ENCODE measurements at regions not wholly inside any gene's neighbourhood (a gene's known extent, or its start where the extent isn't known, plus 50 kb on each side); places are given as distances from the start of the nearest gene placed in this dataset.
"Not testable (repeated sequence)": the region's sequence is repeated elsewhere in the genome, so short reads cannot be mapped to it uniquely, and the experiment has no call there.

DNA sequence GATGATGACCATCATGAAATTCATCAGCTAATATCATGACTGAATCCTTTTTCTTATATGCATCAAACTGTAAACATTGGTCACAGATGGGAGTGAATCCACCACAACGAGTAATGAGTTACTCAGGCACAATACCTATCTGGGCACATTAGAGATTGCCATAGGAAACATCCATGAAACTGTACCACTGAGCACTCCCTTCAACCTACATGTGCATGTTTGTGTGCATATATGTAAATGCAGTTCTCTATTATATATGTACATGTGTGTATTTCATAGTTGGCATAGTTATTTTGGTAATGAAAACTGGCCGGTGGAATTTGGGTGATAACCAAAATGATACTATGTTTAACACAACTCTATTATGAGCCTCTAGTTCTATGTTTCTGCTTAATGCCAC, 387.3 kb upstream of the ARRDC3 start:
- Histone ChIP-seq H3K9me3 (no peaks in the 10 kb centered on the region), H3K27me3 (no peaks in the 10 kb centered on the region), H3K27ac (no peak overlapping the region), H3K4me1 (ENCODE audit: insufficient read depth) (no peaks in the 10 kb centered on the region), H3K4me3 (no peak overlapping the region), H3K36me3 (no peaks in the 10 kb centered on the region)
- no peak for TF ChIP-seq CTCF (IDR thresholded peaks at IDR 0.05)
- no peak for TF ChIP-seq EP300 (IDR thresholded peaks at IDR 0.05)
- no peak for TF ChIP-seq POLR2A (IDR thresholded peaks at IDR 0.05)
- 84 to 90% (median 85%) methylated on average over 2 of the region's 2 CpGs for WGBS, 3 donors
- intact Hi-C loops (cut with DNase I): no loop called here
- no peak for DNase-seq

- intact Hi-C loops (cut with DNase I); DNase-seq; H3K4me1 ChIP-seq (ENCODE audit: insufficient read depth); H3K36me3 ChIP-seq; H3K4me3 ChIP-seq; H3K27me3 ChIP-seq; H3K27ac ChIP-seq; H3K9me3 ChIP-seq: not testable (repeated sequence)
- WGBS, 3 donors: 87 to 95% (median 91%) methylated on average over 4 of the region's 4 CpGs
Measured at GRCh38 chr5:91757383-91757782, 374.3 kb upstream of the ARRDC3 start.

GRCh38 chr5:91754990-91755389, 371.9 kb upstream of the ARRDC3 start:
- H3K36me3 ChIP-seq: no peaks in the 10 kb centered on the region
- no peak overlapping the region for H3K4me3 ChIP-seq
- no peaks in the 10 kb centered on the region for H3K9me3 ChIP-seq
- no peaks in the 10 kb centered on the region for H3K27me3 ChIP-seq
- no peaks in the 10 kb centered on the region for H3K4me1 ChIP-seq (ENCODE audit: insufficient read depth)
- H3K27ac ChIP-seq: no peak overlapping the region
- no peak for DNase-seq
- WGBS, 3 donors: 46 to 70% (median 56%) methylated on average over 1 of the region's 1 CpG
- TF ChIP-seq CTCF (IDR thresholded peaks at IDR 0.05) (no peak), POLR2A (IDR thresholded peaks at IDR 0.05) (no peak), EP300 (IDR thresholded peaks at IDR 0.05) (no peak)
- intact Hi-C loops (cut with DNase I): no loop called here

DNA sequence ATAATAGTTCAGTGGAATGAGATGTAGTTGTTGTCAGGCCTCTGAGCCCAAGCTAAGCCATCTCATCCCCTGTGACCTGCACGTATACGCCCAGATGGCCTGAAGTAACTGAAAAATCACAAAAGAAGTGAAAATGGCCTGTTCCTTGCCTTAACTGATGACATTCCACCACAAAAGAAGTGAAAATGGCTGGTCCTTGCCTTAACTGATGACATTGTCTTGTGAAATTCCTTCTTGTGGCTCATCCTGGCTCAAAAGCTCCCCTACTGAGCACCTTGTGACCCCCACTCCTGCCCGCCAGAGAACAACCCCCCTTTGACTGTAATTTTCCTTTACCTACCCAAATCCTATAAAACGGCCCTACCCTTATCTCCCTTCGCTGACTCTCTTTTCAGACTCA, 361.4 kb upstream of the ARRDC3 start:
- H3K27me3 ChIP-seq; intact Hi-C loops (cut with DNase I); H3K9me3 ChIP-seq; H3K36me3 ChIP-seq; H3K4me1 ChIP-seq (ENCODE audit: insufficient read depth); H3K27ac ChIP-seq; H3K4me3 ChIP-seq; DNase-seq: not testable (repeated sequence)
- 80 to 88% (median 87%) methylated on average over 5 of the region's 5 CpGs for WGBS, 3 donors

GRCh38 chr5:91742550-91742949, 359.4 kb upstream of the ARRDC3 start:
- H3K27ac ChIP-seq: no peak overlapping the region
- H3K4me1 ChIP-seq (ENCODE audit: insufficient read depth): no peaks in the 10 kb centered on the region
- no peak overlapping the region for H3K4me3 ChIP-seq
- no peaks in the 10 kb centered on the region for H3K9me3 ChIP-seq
- no peak for TF ChIP-seq POLR2A (IDR thresholded peaks at IDR 0.05)
- TF ChIP-seq CTCF (IDR thresholded peaks at IDR 0.05): no peak
- no peak for TF ChIP-seq EP300 (IDR thresholded peaks at IDR 0.05)
- DNase-seq: no peak
- no peaks in the 10 kb centered on the region for H3K36me3 ChIP-seq
- 49 to 64% (median 55%) methylated on average over 3 of the region's 3 CpGs for WGBS, 3 donors
- intact Hi-C loops (cut with DNase I): no loop called here
- no peaks in the 10 kb centered on the region for H3K27me3 ChIP-seq
